ENCODE measurements at regions not wholly inside any gene's neighbourhood (a gene's known extent, or its start where the extent isn't known, plus 50 kb on each side); places are given as distances from the start of the nearest gene placed in this dataset.

- no peak for TF ChIP-seq CTCF (IDR thresholded peaks at IDR 0.05; ENCODE audit: insufficient read depth, low read length, poor library complexity, severe bottlenecking)
- no peak for TF ChIP-seq EZH2phosphoT487 (conservative IDR thresholded peaks at IDR 0.05; ENCODE audit: low read length)
Observed at GRCh38 chr1:38303843-38304242, 257.2 kb upstream of the POU3F1 start.
